Motor neuron (in vitro differentiated cells): ENCODE measurements at regions not wholly inside any gene's neighbourhood (a gene's known extent, or its start where the extent isn't known, plus 50 kb on each side); places are given as distances from the start of the nearest gene placed in this dataset.

Source experiments
- ATAC-seq, 8 experiments: fragments of 200-7000 bp; cut with Tn5 transposase; replicated peaks in 6 of 8; 2 replicates each; pipeline ENCODE4 v1.8.0; 2021; ENCODE audit warnings: mild to moderate bottlenecking in 8 of 8, moderate library complexity in 8 of 8
- H3K27ac ChIP-seq, 2 donors: fragments of 250-450 bp; sonication (Bioruptor Pico); 2 replicates each; pipeline ENCODE4 v1.9.0; 2021; ENCODE audit warnings: antibody characterized with exemption in 2 of 2, mild to moderate bottlenecking in 2 of 2, moderate library complexity in 1 of 2
- H3K4me1 ChIP-seq, 2 donors: fragments of 250-450 bp; sonication (Bioruptor Pico); replicated peaks in 1 of 2; 2 replicates each; pipeline ENCODE4 v1.6.1; 2021; ENCODE audit warnings: antibody characterized with exemption in 2 of 2, mild to moderate bottlenecking in 2 of 2, moderate library complexity in 1 of 2
- H3K4me3 ChIP-seq, 5 donors: fragments of 250-450 bp; sonication (Bioruptor Pico); 2 replicates each; pipeline ENCODE4 v1.9.0; 2021; ENCODE audit warnings: antibody characterized with exemption in 5 of 5, mild to moderate bottlenecking in 5 of 5, moderate library complexity in 4 of 5
- WGBS, 10 experiments: fragments of 450-650 bp; shearing (Covaris generic); methylation state at CpG; one replicate each; pipeline ENCODE4 v1.0.0; 2022; 5-methylcytosine and 5-hydroxymethylcytosine counted together
- in situ Hi-C, 9 experiments: fragments of 400-800 bp; cut with MboI; loops; one replicate each; pipeline ENCODE4 v1.15.0; 2021; ENCODE audit warnings: low sequenced_read_pairs in 9 of 9, low pct_unique_long_range_greater_than_20kb in 2 of 9; ENCODE audit not compliant: unreplicated experiment in 9 of 9

GRCh38 chrX:45771114-45771513, 570.4 kb upstream of the DIPK2B start:
- Histone ChIP-seq H3K4me1 (peaks cover 8 to 15% of the 10 kb centered on the region in 2 donors), H3K4me3 (peak overlapping the region in 3 of 5 donors; percentile 30 to 45 (median 37)), H3K27ac (peak overlapping the region in 1 of 2 donors; percentile 65)
- ATAC-seq, result peak; percentile 13 to 39 (median 28)
- 0 to 54% (median 8%) methylated on average over 1 to 6 of the region's 6 CpGs; no CpG with 5 or more reads in 4 of the 10 experiments for WGBS, 10 experiments
- in situ Hi-C loops, result no loop called here

- peaks cover 8 to 18% of the 10 kb centered on the region in 2 donors for H3K4me1 ChIP-seq
- peak overlapping the region; percentile 40 to 65 for H3K27ac ChIP-seq
- H3K4me3 ChIP-seq, result peak overlapping the region; percentile 24 to 45 (median 30)
- in situ Hi-C loops, result no loop called here
- ATAC-seq, result peak; percentile 70 to 98 (median 94)
- 0 to 18% (median 0%) methylated on average over 1 to 16 of the region's 18 CpGs; no CpG with 5 or more reads in 7 of the 10 experiments for WGBS, 10 experiments
These were observed 569.3 kb upstream of the DIPK2B start for GRCh38 chrX:45769761-45770582.

GRCh38 chrX:45768666-45769236, 568.1 kb upstream of the DIPK2B start:
- Histone ChIP-seq H3K4me3 (peak overlapping the region in 4 of 5 donors; percentile 28 to 45 (median 34)), H3K27ac (no peak overlapping the region), H3K4me1 (peaks cover 8 to 18% of the 10 kb centered on the region in 2 donors)
- no peak for ATAC-seq
- in situ Hi-C loops, result no loop called here
- 0 to 80% (median 21%) methylated on average over 1 to 5 of the region's 6 CpGs; no CpG with 5 or more reads in 1 of the 10 experiments for WGBS, 10 experiments

GRCh38 chrX:45766981-45767501, 566.4 kb upstream of the DIPK2B start:
- peak in 2 of 8 experiments; percentile 10 to 31 for ATAC-seq
- in situ Hi-C loops, result no loop called here
- 31 to 44% (median 40%) methylated on average over 2 to 3 of the region's 3 CpGs; no CpG with 5 or more reads in 7 of the 10 experiments for WGBS, 10 experiments
- Histone ChIP-seq H3K27ac (no peak overlapping the region), H3K4me3 (peak overlapping the region in 2 of 5 donors; percentile 6 to 23), H3K4me1 (peaks cover 8 to 18% of the 10 kb centered on the region in 2 donors)

GRCh38 chrX:45765767-45766166, 565.1 kb upstream of the DIPK2B start:
- Histone ChIP-seq H3K4me1 (peaks cover 0 to 6% of the 10 kb centered on the region in 2 donors), H3K27ac (no peak overlapping the region), H3K4me3 (no peak overlapping the region)
- no peak for ATAC-seq
- WGBS, 10 experiments, result 60 to 82% methylated on average over 1 to 4 of the region's 4 CpGs; no CpG with 5 or more reads in 8 of the 10 experiments
- in situ Hi-C loops, result no loop called here

- no peak overlapping the region for H3K4me3 ChIP-seq
- WGBS, 10 experiments, result 0% methylated on average over 1 of the region's 1 CpG; no CpG with 5 or more reads in 8 of the 10 experiments
- H3K4me1 ChIP-seq, result peaks cover 0 to 4% of the 10 kb centered on the region in 2 donors
- H3K27ac ChIP-seq, result no peak overlapping the region
- no peak for ATAC-seq
- in situ Hi-C loops, result no loop called here
These were observed 564.6 kb upstream of the DIPK2B start for GRCh38 chrX:45765281-45765680.

- 0 to 100% (median 97%) methylated on average over 1 to 6 of the region's 6 CpGs; no CpG with 5 or more reads in 2 of the 10 experiments for WGBS, 10 experiments
- peak in 2 of 8 experiments; percentile 3 for ATAC-seq
- in situ Hi-C loops, result no loop called here
- peaks cover 0 to 2% of the 10 kb centered on the region in 2 donors for H3K4me1 ChIP-seq
- H3K4me3 ChIP-seq, result no peak overlapping the region
- H3K27ac ChIP-seq, result no peak overlapping the region
These were observed 562.3 kb upstream of the DIPK2B start for GRCh38 chrX:45762699-45763647.

- no peak for ATAC-seq
- Histone ChIP-seq H3K27ac (no peak overlapping the region), H3K4me3 (no peak overlapping the region), H3K4me1 (peaks cover 0 to 2% of the 10 kb centered on the region in 2 donors)
- 41 to 100% (median 73%) methylated on average over 1 to 4 of the region's 4 CpGs; no CpG with 5 or more reads in 6 of the 10 experiments for WGBS, 10 experiments
- in situ Hi-C loops, result no loop called here
These were observed 561.2 kb upstream of the DIPK2B start for GRCh38 chrX:45761920-45762319.

GRCh38 chrX:45760187-45760742, 559.6 kb upstream of the DIPK2B start:
- ATAC-seq, result peak in 2 of 8 experiments; percentile 1 to 3
- Histone ChIP-seq H3K4me1 (peaks cover 0 to 1% of the 10 kb centered on the region in 2 donors), H3K27ac (no peak overlapping the region), H3K4me3 (no peak overlapping the region)
- 71 to 100% (median 100%) methylated on average over 1 to 8 of the region's 10 CpGs; no CpG with 5 or more reads in 5 of the 10 experiments for WGBS, 10 experiments
- in situ Hi-C loops, result no loop called here

- Histone ChIP-seq H3K4me3 (no peak overlapping the region), H3K4me1 (no peaks in the 10 kb centered on the region), H3K27ac (no peak overlapping the region)
- WGBS, 10 experiments, result 31 to 52% methylated on average over 2 to 3 of the region's 3 CpGs; no CpG with 5 or more reads in 8 of the 10 experiments
- ATAC-seq, result peak in 2 of 8 experiments; percentile 2 to 4
- in situ Hi-C loops, result no loop called here
These were observed 558.2 kb upstream of the DIPK2B start for GRCh38 chrX:45758738-45759397.

GRCh38 chrX:45758319-45758718, 557.6 kb upstream of the DIPK2B start:
- Histone ChIP-seq H3K4me3 (no peak overlapping the region), H3K4me1 (no peaks in the 10 kb centered on the region), H3K27ac (no peak overlapping the region)
- 20 to 100% (median 47%) methylated on average over 1 to 5 of the region's 7 CpGs; no CpG with 5 or more reads in 6 of the 10 experiments for WGBS, 10 experiments
- in situ Hi-C loops, result no loop called here
- ATAC-seq, result no peak

- in situ Hi-C loops, result no loop called here
- WGBS, 10 experiments, result 94 to 100% methylated on average over 2 of the region's 2 CpGs; no CpG with 5 or more reads in 8 of the 10 experiments
- Histone ChIP-seq H3K27ac (no peak overlapping the region), H3K4me3 (no peak overlapping the region), H3K4me1 (no peaks in the 10 kb centered on the region)
- no peak for ATAC-seq
These were observed 556.6 kb upstream of the DIPK2B start for GRCh38 chrX:45757272-45757671.
